IPS-NIHi7 (cell line): ENCODE measurements at regions not wholly inside any gene's neighbourhood (a gene's known extent, or its start where the extent isn't known, plus 50 kb on each side); places are given as distances from the start of the nearest gene placed in this dataset.
A peak's percentile ranks its signal among the peaks of the same experiment; 100 is the strongest.
"Not testable (repeated sequence)": the region's sequence is repeated elsewhere in the genome, so short reads cannot be mapped to it uniquely, and the experiment has no call there.

Experiments used
- DNase-seq: peaks from one replicate; pipeline ENCODE4 v3.0.0; 2012; ENCODE audit warnings: mixed read lengths; ENCODE audit errors: extremely low spot score

DNA sequence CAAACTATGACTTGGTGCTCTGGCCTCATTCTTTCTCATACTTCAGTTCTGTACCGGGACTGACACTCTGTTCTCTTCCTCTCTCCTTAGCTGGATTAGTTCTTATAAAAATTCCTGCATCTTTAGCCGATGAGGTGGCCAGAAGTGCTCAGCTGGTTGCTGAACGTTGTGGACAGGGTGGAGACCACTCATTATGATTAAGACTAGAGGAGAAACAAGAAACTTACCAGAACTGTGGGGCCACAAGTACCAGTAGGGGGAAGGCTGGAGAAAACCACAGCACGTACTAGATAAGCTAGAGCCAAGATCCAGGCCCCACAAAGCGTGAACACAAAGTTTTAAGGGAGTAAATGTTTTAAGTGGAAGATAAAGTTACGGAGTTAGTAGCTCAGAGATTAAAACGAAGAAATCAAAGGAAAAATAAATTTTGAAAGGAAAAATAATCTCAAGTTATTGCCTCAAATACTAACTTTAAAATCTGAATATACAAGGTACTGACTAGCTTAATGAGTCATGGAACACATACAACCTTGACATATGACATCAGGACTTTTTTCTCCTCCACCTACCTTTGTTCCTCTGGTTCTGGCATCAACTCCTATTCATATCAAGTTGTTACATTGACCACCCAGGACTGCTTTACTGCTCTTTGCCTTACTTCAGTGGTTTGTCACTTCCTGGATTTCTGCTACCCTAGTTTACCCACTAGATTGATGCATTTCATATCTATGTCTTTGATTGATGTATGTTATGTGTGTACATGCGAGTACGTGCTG, 469.0 kb downstream of the TFEC start:
- no peak for DNase-seq

DNA sequence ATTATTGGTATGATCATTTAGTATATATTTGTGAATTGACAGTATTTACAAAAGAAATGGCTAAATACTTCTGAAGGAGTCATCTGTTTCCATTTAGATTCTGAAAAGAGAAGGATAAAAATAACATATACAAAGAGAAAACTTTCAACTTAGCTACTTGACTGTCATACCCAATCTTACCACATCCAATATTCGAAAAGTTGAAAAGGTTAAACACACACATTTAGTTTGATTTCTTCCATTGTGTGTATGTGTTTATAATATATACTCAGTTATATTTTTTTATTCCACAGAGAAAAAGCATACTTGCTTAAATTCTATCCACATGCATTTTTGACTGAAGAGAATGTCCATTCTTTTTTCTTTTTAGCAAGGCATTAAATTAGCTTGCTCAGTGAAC, 470.7 kb downstream of the TFEC start:
- no peak for DNase-seq

DNA sequence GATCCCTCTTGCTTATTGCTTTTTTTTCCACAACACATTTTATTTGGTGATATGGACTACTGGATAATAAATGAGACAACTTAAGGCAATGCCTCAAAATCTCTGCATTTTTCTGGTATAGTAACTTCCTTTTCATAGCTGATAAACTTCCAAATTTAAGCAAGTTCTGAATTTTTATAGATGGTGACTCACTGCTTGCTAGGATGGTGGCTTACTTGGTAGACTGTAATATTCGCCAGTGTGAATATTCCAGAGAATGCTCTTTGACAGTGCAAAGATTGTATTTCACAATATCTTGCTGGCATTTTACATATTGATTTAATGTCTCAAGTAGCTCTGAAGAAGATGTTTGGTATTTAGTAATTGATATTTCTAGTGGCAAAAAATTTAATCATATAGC, 472.4 kb downstream of the TFEC start:
- no peak for DNase-seq

- not testable (repeated sequence) for DNase-seq
Observed at GRCh38 chr7:115557296-115557695, 473.3 kb downstream of the TFEC start.

DNA sequence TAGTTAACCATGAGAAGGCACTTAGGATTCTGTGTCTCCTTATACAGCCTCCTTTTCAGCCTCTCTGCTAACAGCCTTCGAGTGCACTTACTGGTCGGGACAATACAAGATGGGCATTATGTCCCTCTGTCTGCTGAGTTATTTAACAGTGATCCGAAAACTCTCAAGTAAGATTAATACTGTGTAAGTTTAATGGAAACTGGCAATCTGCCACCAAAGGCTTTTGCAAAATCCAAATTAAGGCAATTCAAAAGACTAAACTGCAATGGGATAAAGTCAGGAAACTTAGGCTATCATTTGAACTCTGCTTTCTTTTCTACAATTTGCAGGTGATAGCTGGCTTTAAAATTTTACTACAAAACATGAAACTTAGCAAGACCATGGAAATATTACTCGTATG, 477.8 kb downstream of the TFEC start:
- no peak for DNase-seq

DNA sequence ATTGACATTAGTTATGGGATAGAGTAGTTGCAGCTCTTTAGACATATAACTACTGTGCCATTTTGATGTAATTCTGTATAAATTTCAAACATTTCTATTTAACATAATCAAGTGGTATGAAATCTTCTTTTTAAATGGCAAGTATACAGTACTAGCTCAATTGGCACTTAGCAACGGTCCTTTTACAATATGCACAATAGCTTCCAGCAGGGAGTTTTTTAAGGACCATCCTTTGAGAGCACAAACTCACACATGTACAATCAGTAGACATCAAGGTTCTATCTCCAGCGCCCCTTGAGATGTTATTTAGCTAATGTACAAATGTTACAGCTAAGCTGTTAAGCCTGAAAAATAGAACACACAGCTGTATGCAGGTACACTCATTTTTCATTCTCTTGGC, 480.7 kb downstream of the TFEC start:
- DNase-seq, result no peak

GRCh38 chr7:115548756-115549155, 481.8 kb downstream of the TFEC start:
- DNase-seq, result no peak

- no peak for DNase-seq
Observed at GRCh38 chr7:115546790-115547189, 483.8 kb downstream of the TFEC start.

DNA sequence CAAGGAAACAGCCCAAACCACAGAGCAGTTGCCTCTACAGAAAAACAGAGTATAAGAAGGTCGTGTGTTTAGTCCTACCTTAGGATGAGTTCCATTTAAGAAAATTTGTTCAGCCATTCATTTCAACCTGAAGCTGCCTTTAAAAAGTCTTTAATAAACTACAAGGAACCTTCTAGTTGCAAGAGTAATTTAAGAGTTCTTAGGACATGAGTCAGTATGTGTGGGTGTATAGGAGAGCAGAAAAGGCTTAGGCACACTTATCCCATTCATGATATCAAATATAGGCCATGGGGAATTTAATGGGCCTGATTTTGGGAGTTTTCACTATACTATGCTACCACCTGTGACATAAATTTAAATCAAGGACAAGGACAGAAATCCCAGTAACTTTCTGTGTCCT, 496.8 kb downstream of the TFEC start:
- no peak for DNase-seq

- DNase-seq, result peak; percentile 58
Observed at GRCh38 chr7:115526278-115526677, 504.3 kb downstream of the TFEC start.

DNA sequence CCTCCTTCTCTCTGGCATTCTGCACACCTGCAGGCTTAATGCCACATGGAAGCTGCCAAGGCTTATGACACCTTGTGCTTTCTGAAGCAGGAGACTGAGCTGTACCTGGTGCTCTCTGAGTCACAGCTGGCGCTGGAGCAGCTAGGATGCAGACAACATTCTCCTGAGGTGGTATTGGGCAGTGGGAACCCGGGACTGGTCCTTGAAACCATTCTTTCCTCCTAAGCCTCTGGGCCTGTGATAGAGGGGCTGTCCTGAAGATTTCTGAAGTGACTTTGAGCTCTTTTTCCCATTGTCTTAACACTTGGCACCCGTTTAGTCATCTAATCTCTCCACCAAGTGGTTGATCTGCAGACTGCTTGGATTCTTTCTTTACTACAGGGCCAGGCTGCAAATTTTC, 508.4 kb downstream of the TFEC start:
- no peak for DNase-seq

GRCh38 chr7:115516341-115516740, 514.2 kb downstream of the TFEC start:
- no peak for DNase-seq

DNA sequence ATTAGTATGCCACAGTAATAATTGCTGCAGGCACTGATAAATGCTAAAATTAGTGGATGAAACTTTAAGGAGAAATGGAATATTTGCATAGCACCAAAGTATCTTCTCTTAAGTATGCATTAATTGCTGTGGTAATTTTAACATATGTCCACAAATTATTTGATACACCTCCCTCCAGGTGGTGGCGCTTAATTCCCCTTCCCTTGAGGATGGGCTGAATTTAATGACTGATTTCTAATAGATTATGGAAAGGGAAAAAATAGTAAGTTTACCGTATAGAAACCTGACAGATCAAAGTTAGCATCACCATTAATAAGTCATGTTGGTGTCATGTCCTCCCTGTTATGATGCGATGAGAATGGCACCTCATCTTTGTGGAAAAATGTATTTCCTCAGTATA, 519.2 kb downstream of the TFEC start:
- DNase-seq, result no peak

GRCh38 chr7:115505136-115505535, 525.4 kb downstream of the TFEC start:
- DNase-seq, result no peak

DNA sequence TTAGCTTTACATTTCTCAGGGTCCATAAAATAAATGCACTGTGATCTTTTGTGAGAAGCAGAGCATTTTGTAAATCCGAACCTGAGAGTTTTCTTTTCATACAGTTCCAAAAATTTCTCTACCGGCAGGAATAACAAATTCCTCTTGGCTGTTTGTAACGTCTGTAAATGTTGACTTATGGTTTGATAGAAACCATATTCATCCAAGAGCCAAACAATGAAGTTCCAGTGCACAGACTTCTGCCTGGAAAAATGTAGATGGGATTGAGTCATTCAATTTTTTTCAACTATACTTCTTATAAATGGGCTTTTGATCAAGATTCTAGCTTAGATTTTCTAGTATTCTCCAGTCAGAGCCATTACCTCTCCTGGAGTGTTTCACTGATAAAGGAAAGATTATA, 530.6 kb downstream of the TFEC start:
- no peak for DNase-seq

DNA sequence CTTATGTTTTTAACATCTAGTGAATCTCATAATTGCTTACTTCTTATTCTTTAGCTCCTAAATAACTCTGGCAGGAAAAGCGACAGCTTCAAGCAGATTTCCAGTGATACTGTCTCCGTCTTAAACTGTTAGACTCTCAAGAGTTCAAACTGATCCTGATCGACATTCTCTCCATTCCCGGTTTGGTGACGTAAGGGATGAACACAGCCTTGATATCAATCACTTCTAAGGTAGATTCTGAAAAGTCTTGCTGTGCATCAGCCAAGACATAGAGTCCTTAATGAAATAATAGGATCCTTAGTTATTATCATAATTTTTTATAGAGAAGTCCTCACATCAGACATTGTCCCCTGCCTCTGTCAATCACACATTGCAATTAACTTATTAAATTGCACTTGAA, 534.6 kb downstream of the TFEC start:
- DNase-seq, result no peak

- no peak for DNase-seq
Observed at GRCh38 chr7:115494529-115495147, 535.9 kb downstream of the TFEC start.

DNA sequence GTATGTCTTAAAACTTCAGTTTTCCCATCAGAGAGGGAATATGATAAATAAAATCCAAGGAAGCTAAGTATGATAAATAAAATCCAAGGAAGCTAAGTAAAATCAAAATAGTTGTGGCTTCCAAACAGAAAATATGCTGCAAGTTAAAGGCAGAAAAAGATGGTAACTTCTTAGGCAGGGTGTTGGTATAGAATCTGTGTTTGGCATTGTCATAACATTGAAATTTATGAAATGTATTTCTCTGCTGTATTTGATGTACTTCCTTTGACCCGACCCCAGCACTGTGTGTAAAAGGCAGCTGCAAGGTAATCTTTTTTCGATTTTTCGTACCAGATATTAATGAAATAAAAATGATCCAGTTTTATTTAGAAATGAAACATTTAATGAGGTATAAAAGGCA, 537.2 kb downstream of the TFEC start:
- no peak for DNase-seq

DNA sequence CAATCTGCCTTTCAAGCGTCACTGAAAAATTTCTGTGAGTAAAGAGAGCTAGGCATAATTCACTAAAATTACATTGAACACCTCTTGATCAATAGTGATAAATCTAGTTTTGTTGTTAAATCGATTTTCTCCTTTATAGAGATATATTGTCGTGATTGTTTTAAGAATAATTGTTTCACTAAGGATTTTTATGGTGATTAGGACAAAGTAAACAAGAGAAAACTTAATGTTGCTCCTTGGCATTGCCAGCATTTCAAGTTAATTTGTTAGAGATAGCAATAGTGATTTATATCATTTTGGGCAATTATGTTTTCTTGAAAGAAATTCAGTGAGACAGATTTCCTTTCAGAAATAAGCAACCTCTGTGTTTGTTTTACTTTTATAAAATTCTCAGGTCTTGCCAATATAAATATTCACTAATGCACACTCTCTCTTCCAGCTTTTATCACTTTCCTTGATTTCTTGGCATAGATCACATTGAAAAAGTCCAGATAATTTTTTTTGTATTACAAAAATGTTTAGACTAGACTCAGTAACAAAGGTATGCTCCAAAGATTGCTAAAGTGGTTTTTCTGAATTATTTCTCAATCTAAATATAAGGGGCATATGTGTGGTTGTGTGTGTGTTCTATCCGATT, 538.7 kb downstream of the TFEC start:
- DNase-seq, result no peak

GRCh38 chr7:115479448-115479847, 551.1 kb downstream of the TFEC start:
- DNase-seq, result no peak

DNA sequence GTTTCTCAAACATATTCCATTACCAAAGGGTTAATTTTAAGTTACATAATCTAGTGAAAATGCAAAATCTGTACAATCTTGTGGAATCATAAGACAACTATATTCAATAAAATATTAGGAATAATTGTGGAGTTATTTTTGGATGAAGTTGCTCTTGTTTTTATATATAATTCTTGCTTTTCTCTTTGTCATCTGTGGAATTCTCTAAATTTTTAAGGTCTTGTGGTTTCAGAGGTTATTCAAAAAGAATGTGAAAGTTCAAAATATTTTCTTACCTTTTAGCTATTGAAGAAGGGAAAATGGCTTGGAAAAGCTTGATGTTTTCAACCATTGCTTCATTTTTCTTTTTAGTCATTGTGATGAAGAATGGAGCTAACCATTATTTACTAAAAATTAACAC, 552.1 kb downstream of the TFEC start:
- no peak for DNase-seq

DNA sequence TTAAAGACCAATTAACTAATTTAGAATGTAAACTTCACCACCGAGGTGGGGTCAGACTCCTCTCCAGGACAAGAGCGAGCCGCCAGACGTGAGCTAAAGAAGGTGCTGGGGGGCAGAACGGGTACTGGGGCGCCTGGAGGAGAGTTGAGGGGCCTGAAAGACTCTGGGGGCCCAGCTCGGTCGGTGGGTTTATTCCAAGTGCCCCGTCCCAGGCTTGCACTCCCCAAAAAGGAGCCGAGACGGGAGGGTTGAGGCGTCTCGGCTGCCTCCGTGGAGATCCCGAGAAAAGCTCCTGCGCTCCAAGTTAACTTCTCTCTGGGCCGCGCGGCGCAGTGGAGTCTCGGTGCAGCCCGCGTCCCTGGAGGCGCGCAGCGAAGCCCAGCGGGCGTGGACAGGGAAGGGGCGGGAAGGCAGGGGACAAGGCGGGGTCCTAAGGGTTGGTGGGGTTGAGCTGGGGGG, 553.3 kb downstream of the TFEC start:
- DNase-seq, result peak; percentile 37

GRCh38 chr7:115476671-115477181, 553.8 kb downstream of the TFEC start:
- no peak for DNase-seq
